Fibroblast of lung (primary cell): ENCODE measurements at regions not wholly inside any gene's neighbourhood (a gene's known extent, or its start where the extent isn't known, plus 50 kb on each side); places are given as distances from the start of the nearest gene placed in this dataset.

ENCODE experiments used
- CTCF ChIP-seq, 2 donors: IDR thresholded peaks in 1 of 2; conservative IDR thresholded peaks in 1 of 2; 1 replicate in 1 of 2; 2 replicates in 1 of 2; pipeline ENCODE4 v1.5.1; 2011 to 2012; ENCODE audit warnings: low read length in 2 of 2, control low read depth in 1 of 2, inconsistent platforms in 1 of 2, low read depth in 1 of 2, mild to moderate bottlenecking in 1 of 2
- EZH2 ChIP-seq: IDR thresholded peaks from 2 replicates; pipeline ENCODE4 v1.5.1; 2012; ENCODE audit warnings: low read length, control low read depth, mild to moderate bottlenecking; ENCODE audit errors: missing control alignments

GRCh38 chr3:59117396-59117795 lies 67.6 kb upstream of the CFAP20DC start:
- TF ChIP-seq CTCF (conservative IDR thresholded peaks at IDR 0.05 in 1 of 2, IDR thresholded peaks at IDR 0.05 in 1 of 2; ENCODE audit: low read depth in 1 of 2, low read length in 2 of 2) = no peak
- no peak for TF ChIP-seq EZH2
